Hematopoietic multipotent progenitor cell (in vitro differentiated cells): ENCODE measurements at regions not wholly inside any gene's neighbourhood (a gene's known extent, or its start where the extent isn't known, plus 50 kb on each side); places are given as distances from the start of the nearest gene placed in this dataset.

Experiments
- DNase-seq, 3 donors: peaks; one replicate each; pipeline ENCODE4 v3.0.0-alpha.2; 2011 to 2015; ENCODE audit warnings: low read depth in 2 of 3, low spot score in 2 of 3

GRCh38 chr22:44596396-44597125 lies 98.5 kb upstream of the RTL6 start:
- DNase-seq, result no peak

GRCh38 chr22:44595841-44596341 lies 97.9 kb upstream of the RTL6 start:
- DNase-seq, result peak in 2 of 3 donors; percentile 66 to 75

DNA sequence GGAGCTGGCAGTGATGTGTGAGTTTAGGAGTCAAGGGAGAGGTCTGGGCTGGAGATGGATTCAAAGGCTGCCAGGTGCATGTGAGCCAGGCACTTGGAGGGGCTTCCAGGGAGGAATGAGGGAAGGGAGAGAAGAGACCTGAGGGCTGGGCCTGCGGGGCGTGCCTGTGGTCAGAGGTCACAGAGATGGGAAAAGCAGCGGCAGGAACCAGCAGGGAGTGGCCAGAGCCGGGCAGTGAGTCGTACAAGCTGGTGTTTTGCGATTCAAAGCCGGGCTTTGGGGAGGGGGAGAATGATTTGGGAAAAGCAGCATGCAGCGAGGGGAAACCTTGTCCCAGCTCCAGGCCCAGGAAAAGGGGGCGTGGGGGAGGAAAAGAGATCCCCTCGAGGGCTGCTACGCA lies 96.9 kb upstream of the RTL6 start:
- no peak for DNase-seq

DNA sequence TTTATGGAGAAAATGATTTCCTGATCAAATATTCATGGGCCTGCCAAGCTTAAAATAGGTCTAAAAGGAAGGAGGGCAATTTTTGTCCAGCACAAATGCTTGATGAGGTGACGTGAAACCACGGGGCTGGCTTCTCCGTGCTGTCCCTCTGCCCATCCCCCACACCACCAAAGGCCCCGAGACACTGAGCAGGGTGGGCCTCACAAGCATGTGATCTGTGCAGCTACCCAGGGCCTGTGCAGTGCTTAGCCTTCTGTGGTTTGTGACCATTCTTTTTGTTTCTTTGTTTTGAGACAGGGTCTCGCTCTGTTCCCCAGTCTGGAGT lies 94.8 kb upstream of the RTL6 start:
- DNase-seq, result no peak

DNA sequence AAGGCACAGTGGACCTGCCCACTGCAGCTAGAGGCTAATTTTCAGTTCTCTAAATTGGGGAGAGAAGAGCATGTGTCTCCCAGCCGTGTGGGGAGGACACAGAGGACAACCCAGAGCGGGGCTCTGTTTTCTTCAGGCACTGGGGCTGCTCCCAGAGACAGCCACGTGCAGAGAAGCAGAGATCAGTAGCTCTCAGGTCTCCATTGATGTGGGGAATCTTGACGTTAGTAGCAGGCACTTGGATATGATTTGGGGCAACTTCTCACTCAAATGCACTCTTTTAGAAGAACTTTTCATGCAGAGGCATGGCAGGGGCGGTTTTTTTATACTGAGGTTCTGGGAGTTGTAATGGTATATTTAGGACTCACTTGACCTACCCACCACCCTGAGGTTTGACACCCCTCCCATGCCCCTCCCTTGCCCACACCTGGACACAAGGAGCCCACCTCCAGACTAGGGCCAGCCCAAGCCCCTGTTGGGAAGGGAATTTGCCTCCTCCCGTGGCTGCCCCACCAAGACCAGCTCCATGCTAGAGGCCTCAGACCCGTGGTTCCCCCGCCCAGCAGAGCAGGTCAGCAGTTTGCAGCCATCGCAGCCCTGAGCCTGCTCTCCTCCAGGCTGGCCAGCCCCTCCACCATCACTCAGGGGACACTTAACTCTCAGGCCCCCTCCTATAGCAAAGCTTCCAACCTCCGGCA lies 94.2 kb upstream of the RTL6 start:
- no peak for DNase-seq

GRCh38 chr22:44591146-44591790 lies 93.2 kb upstream of the RTL6 start:
- DNase-seq, result no peak

DNA sequence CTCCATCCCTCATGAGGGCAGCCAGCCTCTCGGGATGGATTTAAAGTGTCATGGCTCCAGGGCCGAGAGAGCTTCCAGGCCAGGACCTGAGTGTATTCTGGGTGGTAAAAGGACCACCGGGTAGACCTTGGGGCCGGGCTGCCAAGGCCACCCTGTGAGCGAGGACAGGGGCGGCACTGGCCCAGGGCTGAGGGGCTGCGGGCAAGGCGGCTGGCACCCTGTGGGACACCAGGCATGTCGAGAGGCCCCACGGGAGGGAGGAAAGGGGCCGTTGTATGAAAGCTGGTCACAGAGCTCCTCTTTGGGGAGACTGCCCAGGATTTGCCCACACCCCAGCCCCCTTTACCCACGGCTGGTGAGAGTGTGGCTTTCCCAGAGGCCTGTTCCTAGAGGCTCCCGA lies 92.3 kb upstream of the RTL6 start:
- no peak for DNase-seq

GRCh38 chr22:44589831-44590230 lies 91.8 kb upstream of the RTL6 start:
- no peak for DNase-seq

GRCh38 chr22:44588348-44588747 lies 90.3 kb upstream of the RTL6 start:
- DNase-seq, result no peak

GRCh38 chr22:44587737-44588310 lies 89.8 kb upstream of the RTL6 start:
- DNase-seq, result no peak

- DNase-seq, result peak in 2 of 3 donors; percentile 40 to 55
These were observed 89.1 kb upstream of the RTL6 start for GRCh38 chr22:44586999-44587736.

DNA sequence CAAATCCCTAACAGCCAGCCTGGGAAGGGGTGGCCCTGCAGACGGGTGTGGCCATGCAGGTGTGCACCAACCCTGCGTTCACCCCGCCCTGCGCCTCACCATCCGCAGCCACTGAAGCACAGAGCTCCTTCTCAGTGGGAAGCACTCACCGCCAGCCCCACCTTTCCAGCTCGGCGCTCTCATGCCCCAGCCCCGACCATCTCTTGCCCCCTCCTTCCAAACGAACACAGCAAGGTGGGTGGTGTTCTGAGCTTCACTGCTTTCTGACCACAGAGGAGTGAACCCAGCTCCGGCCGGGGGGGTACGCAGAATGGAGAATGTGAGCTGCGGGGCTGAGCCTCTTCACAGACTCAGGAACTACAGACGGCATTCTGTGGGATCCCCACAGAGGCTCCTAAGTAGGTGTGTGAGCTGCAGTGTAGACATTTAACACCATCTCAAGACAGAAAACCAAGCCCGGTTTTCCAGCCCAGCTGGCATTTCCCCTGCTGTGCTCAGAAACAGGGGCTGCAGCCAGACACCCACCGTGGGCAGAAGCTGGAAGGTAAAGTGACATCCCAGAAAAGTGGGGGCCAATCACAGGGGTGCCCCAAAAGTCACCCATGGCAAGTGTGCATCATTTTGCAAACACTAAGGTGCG lies 88.4 kb upstream of the RTL6 start:
- DNase-seq, result no peak

DNA sequence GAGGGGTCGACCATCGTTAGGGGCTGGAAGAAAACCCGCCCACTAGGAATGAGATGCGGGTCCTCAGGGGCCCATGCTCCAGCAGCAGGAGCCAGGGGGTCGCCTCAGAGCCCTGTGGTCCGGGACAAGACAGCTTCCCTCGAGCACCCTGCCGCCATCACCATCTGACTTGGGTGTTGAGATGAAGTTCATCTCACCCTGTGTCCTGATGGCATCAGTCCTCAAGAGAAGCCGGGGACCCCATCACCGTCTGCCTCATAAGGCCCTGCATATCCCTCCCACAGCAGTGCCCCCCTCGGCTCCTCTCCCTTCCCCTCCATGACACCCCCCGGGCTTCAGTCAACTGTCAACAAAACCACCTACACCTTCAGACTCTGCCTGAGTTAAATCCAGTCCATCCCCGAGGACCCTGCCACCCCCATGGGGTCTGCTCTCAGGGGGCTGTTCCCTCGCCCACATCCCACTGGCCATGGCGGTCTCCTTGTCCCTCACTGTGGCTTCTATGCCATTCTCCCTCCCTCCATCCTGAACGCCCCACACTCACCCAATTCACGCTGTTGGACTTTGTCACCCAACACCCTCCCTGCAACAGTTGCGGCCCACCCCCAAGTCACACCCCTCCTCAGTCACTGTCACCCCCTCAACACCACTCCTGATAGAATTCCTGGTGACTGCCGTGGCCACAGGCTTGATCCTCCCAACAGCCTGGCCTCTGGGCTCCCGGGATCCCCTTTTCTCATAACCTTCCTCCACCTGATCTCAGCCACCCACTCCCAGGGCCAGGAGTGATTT lies 87.7 kb upstream of the RTL6 start:
- no peak for DNase-seq

GRCh38 chr22:44584256-44584902 lies 86.3 kb upstream of the RTL6 start:
- no peak for DNase-seq

- DNase-seq, result no peak
These were observed 85.8 kb upstream of the RTL6 start for GRCh38 chr22:44583854-44584253.

DNA sequence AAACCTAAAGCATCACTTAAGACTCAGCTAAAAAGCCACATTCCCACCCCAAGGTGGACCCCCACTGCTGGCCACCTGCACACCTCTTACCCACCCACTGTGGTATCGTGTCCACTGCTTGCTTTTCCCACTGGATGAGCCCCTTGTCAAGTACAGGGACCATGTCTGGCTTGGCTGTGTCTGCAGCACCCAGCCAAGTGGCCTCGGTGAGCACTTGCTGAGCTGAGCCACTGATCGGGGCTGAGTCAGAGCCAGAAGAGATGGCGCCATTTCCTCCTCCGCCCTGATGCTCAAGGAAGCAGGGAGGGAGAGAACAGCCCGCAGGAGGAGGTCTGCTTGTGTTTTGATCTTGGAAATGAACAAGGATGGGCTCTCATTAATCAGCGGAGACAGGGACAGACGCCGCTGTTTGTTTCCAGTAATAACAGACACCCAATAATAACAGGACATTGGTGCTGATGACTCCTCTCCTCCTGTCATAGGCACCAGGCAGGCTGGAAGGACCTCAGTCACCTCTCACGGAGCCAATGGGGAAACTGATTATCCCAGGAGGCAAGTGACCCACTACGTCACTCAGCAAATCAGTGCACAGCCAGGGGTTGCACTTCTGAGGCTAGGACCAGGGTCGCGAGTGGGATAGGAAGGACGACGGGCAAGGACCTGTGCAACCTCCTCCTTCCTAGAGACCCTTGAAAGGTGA lies 85.2 kb upstream of the RTL6 start:
- no peak for DNase-seq

DNA sequence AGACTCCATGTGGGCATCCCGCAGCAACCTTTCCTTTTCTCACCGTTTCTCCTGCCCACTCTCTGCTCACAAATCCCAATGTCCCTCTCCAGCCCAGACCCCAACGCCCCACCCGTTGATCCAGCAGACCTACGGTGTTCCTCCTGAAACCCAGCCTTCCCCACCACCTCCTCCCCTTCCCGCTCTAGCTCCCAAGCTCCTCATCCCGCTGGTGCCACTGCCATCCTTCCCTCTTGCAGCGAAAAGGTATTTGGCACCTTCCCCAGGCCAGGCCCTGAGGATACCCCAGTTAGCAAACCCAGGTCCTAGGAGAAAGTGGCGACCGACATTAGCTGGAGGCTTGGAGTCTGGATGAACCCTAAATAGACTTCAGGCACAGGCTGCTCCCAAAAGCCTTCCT lies 84.0 kb upstream of the RTL6 start:
- DNase-seq, result no peak

DNA sequence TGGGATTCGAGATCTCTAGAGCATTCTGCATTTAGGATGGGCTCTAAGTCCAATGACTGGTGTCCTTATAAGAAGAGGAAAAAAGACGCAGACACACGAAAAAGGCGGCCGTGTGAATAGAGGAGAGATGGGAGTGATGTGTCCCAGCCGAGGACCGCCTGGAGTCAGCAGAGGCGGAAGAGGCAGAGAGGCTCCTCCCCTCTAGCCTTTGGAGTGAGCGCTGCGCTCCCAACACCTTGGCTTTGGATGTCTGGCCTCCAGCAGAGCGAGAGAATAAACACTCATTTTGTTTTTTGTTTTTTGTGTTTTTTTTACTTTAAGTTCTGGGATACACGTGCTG lies 83.0 kb upstream of the RTL6 start:
- DNase-seq, result no peak
